SK-N-MC (cell line): ENCODE measurements at regions not wholly inside any gene's neighbourhood (a gene's known extent, or its start where the extent isn't known, plus 50 kb on each side); places are given as distances from the start of the nearest gene placed in this dataset.

Experiments
- EZH2 ChIP-seq: fragments of 200-600 bp; sonication (generic); IDR thresholded peaks from one replicate; pipeline ENCODE4 v1.6.1; 2017; ENCODE audit warnings: antibody characterized with exemption
- POLR2AphosphoS5 ChIP-seq: IDR thresholded peaks from 2 replicates; pipeline ENCODE4 v1.6.1; 2012; ENCODE audit warnings: mild to moderate bottlenecking, low read depth, low read length, borderline replicate concordance

GRCh38 chr12:63029676-63030075 is 94.7 kb upstream of the PPM1H start:
- TF ChIP-seq POLR2AphosphoS5 (no peak), EZH2 (no peak)
